HEK293T (cell line): ENCODE measurements at regions not wholly inside any gene's neighbourhood (a gene's known extent, or its start where the extent isn't known, plus 50 kb on each side); places are given as distances from the start of the nearest gene placed in this dataset.

ENCODE experiments used
- CTCF ChIA-PET: fragments of 350-600 bp; formaldehyde crosslinking; extraction: SDS; loops from one replicate; lab custom pipeline; 2021; ENCODE audit warnings: antibody characterized with exemption, inconsistent platforms; lab: Yijun Ruan, JAX
- POLR2A ChIA-PET: fragments of 350-600 bp; formaldehyde crosslinking; extraction: SDS; loops from one replicate; lab custom pipeline; 2020; ENCODE audit warnings: antibody characterized with exemption, inconsistent platforms; lab: Yijun Ruan, JAX
- DNase-seq: peaks from one replicate; pipeline ENCODE4 v3.0.0; 2012; ENCODE audit warnings: mixed read lengths; ENCODE audit errors: extremely low spot score
- ARNT ChIP-seq: fragments of 450-650 bp; IDR thresholded peaks from 2 replicates; pipeline ENCODE4 v1.6.1; 2017; ENCODE audit warnings: mild to moderate bottlenecking
- BHLHE40 ChIP-seq: fragments of 450-650 bp; IDR thresholded peaks from 2 replicates; pipeline ENCODE4 v1.6.1; 2016; ENCODE audit warnings: mild to moderate bottlenecking, moderate library complexity, borderline replicate concordance
- CTBP1 ChIP-seq: fragments of 450-650 bp; IDR thresholded peaks from 2 replicates; pipeline ENCODE4 v1.6.1; 2016; ENCODE audit warnings: borderline replicate concordance
- ELF4 ChIP-seq: fragments of 450-650 bp; IDR thresholded peaks from 2 replicates; pipeline ENCODE4 v1.6.1; 2017; ENCODE audit warnings: antibody characterized with exemption
- FOXA1 ChIP-seq: fragments of 450-650 bp; IDR thresholded peaks from 2 replicates; pipeline ENCODE4 v1.6.1; 2016; ENCODE audit warnings: mild to moderate bottlenecking
- FOXK2 ChIP-seq: fragments of 450-650 bp; IDR thresholded peaks from 2 replicates; pipeline ENCODE4 v1.6.1; 2016; ENCODE audit warnings: mild to moderate bottlenecking
- FOXM1 ChIP-seq: fragments of 450-650 bp; IDR thresholded peaks from 2 replicates; pipeline ENCODE4 v1.6.1; 2017; ENCODE audit warnings: mild to moderate bottlenecking, borderline replicate concordance
- HDGF ChIP-seq: fragments of 450-650 bp; IDR thresholded peaks from 2 replicates; pipeline ENCODE4 v1.6.1; 2017; ENCODE audit warnings: antibody characterized with exemption, borderline replicate concordance
- L3MBTL2 ChIP-seq: fragments of 450-650 bp; conservative IDR thresholded peaks from 2 replicates; pipeline ENCODE4 v1.6.1; 2016; ENCODE audit warnings: mild to moderate bottlenecking
- LEF1 ChIP-seq: fragments of 450-650 bp; IDR thresholded peaks from 2 replicates; pipeline ENCODE4 v1.6.1; 2017; ENCODE audit warnings: mild to moderate bottlenecking, borderline replicate concordance
- NFRKB ChIP-seq: fragments of 450-650 bp; IDR thresholded peaks from 2 replicates; pipeline ENCODE4 v1.6.1; 2016; ENCODE audit warnings: mild to moderate bottlenecking, moderate library complexity
- PKNOX1 ChIP-seq: fragments of 450-650 bp; IDR thresholded peaks from 2 replicates; pipeline ENCODE4 v1.6.1; 2016
- SP1 ChIP-seq: fragments of 450-650 bp; IDR thresholded peaks from 2 replicates; pipeline ENCODE4 v1.6.1; 2017
- SUZ12 ChIP-seq: fragments of 450-650 bp; IDR thresholded peaks from 2 replicates; pipeline ENCODE4 v1.6.1; 2016; ENCODE audit warnings: mild to moderate bottlenecking
- TARDBP ChIP-seq: fragments of 450-650 bp; IDR thresholded peaks from 2 replicates; pipeline ENCODE4 v1.6.1; 2016
- ZNF384 ChIP-seq: fragments of 450-650 bp; IDR thresholded peaks from 2 replicates; pipeline ENCODE4 v1.6.1; 2016

GRCh38 chr14:103220134-103220981 is 97.1 kb downstream of the TNFAIP2 start:
- ChIA-PET CTCF (no interaction called here), POLR2A (no interaction called here)
- DNase-seq, result no peak
- TF ChIP-seq NFRKB (no peak), LEF1 (no peak), ARNT (no peak), SUZ12 (no peak), SP1 (no peak), ELF4 (no peak)

- DNase-seq, result no peak
- ChIA-PET CTCF (no interaction called here), POLR2A (no interaction called here)
- TF ChIP-seq PKNOX1 (no peak), ARNT (no peak), SUZ12 (no peak), BHLHE40 (no peak), FOXA1 (no peak), FOXK2 (no peak), SP1 (no peak), NFRKB (no peak), HDGF (no peak), LEF1 (no peak), L3MBTL2 (no peak), ZNF384 (no peak), FOXM1 (no peak), ELF4 (no peak), CTBP1 (no peak), TARDBP (no peak)
Observed at GRCh38 chr14:103220982-103221641, 97.9 kb downstream of the TNFAIP2 start.

- DNase-seq, result no peak
- POLR2A ChIA-PET, result no interaction called here
- no peak for TF ChIP-seq LEF1
- TF ChIP-seq FOXK2, result no peak
- CTCF ChIA-PET, result no interaction called here
Observed at GRCh38 chr14:103221781-103222358, 98.6 kb downstream of the TNFAIP2 start.

- ChIA-PET POLR2A (no interaction called here), CTCF (no interaction called here)
- no peak for TF ChIP-seq ARNT
- no peak for TF ChIP-seq ELF4
- no peak for TF ChIP-seq LEF1
- no peak for TF ChIP-seq SUZ12
- TF ChIP-seq TARDBP, result no peak
- TF ChIP-seq NFRKB, result no peak
- no peak for TF ChIP-seq HDGF
- no peak for TF ChIP-seq ZNF384
- no peak for TF ChIP-seq FOXM1
- no peak for TF ChIP-seq FOXK2
- no peak for TF ChIP-seq FOXA1
- no peak for TF ChIP-seq PKNOX1
- TF ChIP-seq L3MBTL2, result no peak
- no peak for TF ChIP-seq BHLHE40
- no peak for DNase-seq
Observed at GRCh38 chr14:103223818-103224352, 100.6 kb downstream of the TNFAIP2 start.

- ChIA-PET POLR2A (no interaction called here), CTCF (interaction anchor here (0.7 kb wide), 1 partner anchor 40 kb away, joined by 3 read pairs; no protein-coding TSS in a partner anchor)
- TF ChIP-seq CTBP1 (no peak), ARNT (no peak), L3MBTL2 (no peak), FOXA1 (no peak), ZNF384 (no peak), NFRKB (no peak), HDGF (no peak)
- DNase-seq, result no peak
Observed at GRCh38 chr14:103225062-103225461, 101.8 kb downstream of the TNFAIP2 start.

GRCh38 chr14:103225476-103225875 is 102.2 kb downstream of the TNFAIP2 start:
- POLR2A ChIA-PET, result no interaction called here
- TF ChIP-seq L3MBTL2 (no peak), HDGF (no peak), SP1 (no peak), FOXK2 (no peak), FOXM1 (no peak), FOXA1 (no peak), BHLHE40 (no peak), PKNOX1 (no peak), LEF1 (no peak), ZNF384 (no peak), ELF4 (no peak), ARNT (no peak), TARDBP (no peak)
- CTCF ChIA-PET, result interaction anchor here (0.7 kb wide), 1 partner anchor 40 kb away, joined by 3 read pairs; no protein-coding TSS in a partner anchor
- DNase-seq, result no peak
